Spleen (tissue), 7 donors: ENCODE measurements at regions not wholly inside any gene's neighbourhood (a gene's known extent, or its start where the extent isn't known, plus 50 kb on each side); places are given as distances from the start of the nearest gene placed in this dataset.

Experiments used
- POLR2A ChIP-seq, 3 donors: fragments of 450-650 bp; IDR thresholded peaks; one replicate each; pipeline ENCODE4 v1.5.1; 2017; ENCODE audit warnings: antibody characterized with exemption in 3 of 3, mild to moderate bottlenecking in 1 of 3
- POLR2AphosphoS5 ChIP-seq, 3 donors: sonication (generic); formaldehyde crosslinking; IDR thresholded peaks; one replicate each; pipeline ENCODE4 v1.5.1; 2017; ENCODE audit warnings: antibody characterized with exemption in 3 of 3
- TF ChIP-seq, protein P1 (sequence below), 11 experiments: fragments of 200-600 bp in 7 of 11; fragments of 450-650 bp in 4 of 11; sonication (generic) in 4 of 11; IDR thresholded peaks in 8 of 11; conservative IDR thresholded peaks in 3 of 11; 1 replicate in 7 of 11; 2 replicates in 4 of 11; pipeline versions ENCODE4 v1.4.0 to v1.8.0; 2016 to 2021; ENCODE audit warnings: antibody characterized with exemption in 11 of 11, inconsistent platforms in 4 of 11, mild to moderate bottlenecking in 1 of 11
- donor health status: DM: no; HTN: no; CAD: no; lungs with moderate emphysema.
- donor health status: DM: no; HTN: no; CAD: no.
- donor health status: DM: no; HTN: no; CAD: no.

DNA sequence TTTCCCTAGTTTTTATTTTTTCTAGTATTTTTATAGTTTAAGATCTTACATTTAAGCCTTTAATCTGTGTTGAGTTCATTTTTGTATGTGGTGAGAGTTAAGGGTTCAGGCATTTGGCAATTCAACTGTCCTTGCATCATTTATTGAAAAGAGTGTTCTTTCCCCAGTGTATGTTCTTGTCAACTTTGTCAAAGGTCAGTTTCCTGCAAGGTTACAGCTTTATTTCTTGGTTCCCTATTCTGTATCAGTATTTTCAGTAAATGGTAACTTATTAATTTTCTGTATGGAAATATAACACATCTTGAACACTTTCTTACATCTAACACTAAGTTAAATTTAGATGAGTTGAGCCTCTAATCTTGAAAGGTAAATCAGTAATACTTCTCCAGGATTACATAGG lies 1770.1 kb downstream of the OTOL1 start:
- TF ChIP-seq, protein P1, sequence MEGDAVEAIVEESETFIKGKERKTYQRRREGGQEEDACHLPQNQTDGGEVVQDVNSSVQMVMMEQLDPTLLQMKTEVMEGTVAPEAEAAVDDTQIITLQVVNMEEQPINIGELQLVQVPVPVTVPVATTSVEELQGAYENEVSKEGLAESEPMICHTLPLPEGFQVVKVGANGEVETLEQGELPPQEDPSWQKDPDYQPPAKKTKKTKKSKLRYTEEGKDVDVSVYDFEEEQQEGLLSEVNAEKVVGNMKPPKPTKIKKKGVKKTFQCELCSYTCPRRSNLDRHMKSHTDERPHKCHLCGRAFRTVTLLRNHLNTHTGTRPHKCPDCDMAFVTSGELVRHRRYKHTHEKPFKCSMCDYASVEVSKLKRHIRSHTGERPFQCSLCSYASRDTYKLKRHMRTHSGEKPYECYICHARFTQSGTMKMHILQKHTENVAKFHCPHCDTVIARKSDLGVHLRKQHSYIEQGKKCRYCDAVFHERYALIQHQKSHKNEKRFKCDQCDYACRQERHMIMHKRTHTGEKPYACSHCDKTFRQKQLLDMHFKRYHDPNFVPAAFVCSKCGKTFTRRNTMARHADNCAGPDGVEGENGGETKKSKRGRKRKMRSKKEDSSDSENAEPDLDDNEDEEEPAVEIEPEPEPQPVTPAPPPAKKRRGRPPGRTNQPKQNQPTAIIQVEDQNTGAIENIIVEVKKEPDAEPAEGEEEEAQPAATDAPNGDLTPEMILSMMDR (IDR thresholded peaks at IDR 0.05 in 8 of 11, conservative IDR thresholded peaks at IDR 0.05 in 3 of 11), result no peak
- TF ChIP-seq POLR2A (IDR thresholded peaks at IDR 0.05), result no peak
- TF ChIP-seq POLR2AphosphoS5 (IDR thresholded peaks at IDR 0.05), result no peak
